ENCODE measurements at regions not wholly inside any gene's neighbourhood (a gene's known extent, or its start where the extent isn't known, plus 50 kb on each side); places are given as distances from the start of the nearest gene placed in this dataset.

DNA sequence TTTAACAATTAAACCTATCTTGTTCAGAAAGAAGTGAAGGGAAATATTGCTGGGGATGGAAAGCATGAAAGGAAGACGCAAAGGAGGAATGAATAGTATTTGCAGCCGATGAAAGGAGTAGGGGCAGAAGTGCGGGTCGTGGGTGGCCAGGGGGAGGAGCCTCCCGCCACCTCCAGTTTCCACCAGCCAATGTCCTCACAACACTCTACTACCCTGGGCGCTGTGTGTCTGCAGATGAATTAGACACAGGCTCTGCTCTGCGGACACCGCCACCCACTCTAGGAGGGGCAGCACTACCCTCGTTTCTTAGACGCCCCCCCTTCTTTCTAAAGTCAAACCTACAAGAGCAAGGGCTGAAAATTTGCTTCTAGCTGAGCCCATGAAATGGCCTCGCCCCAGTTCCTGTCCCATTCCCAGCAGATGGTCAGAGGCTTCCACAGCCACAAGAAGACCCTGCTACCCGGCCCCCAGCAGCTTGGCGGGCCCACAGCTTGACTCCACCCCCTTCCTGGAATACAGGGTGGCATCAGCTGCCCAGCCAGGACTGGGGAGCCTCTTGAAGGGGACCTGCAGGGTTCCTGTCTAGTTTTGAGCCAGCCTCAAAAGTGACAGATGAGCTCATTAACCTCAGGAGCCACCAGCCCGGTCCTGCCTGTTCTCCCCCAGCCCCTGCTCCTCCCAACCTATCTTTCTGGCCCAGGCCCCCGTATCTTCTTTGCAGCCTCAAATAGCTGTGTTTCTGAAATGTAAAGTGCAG lies 268.1 kb downstream of the BUD13 start:
- H3K4me3 ChIP-seq (ENCODE audit: low read length) = no peak overlapping the region
- TF ChIP-seq ZNF274 (IDR thresholded peaks at IDR 0.05; ENCODE audit: low read depth, low read length) = no peak

DNA sequence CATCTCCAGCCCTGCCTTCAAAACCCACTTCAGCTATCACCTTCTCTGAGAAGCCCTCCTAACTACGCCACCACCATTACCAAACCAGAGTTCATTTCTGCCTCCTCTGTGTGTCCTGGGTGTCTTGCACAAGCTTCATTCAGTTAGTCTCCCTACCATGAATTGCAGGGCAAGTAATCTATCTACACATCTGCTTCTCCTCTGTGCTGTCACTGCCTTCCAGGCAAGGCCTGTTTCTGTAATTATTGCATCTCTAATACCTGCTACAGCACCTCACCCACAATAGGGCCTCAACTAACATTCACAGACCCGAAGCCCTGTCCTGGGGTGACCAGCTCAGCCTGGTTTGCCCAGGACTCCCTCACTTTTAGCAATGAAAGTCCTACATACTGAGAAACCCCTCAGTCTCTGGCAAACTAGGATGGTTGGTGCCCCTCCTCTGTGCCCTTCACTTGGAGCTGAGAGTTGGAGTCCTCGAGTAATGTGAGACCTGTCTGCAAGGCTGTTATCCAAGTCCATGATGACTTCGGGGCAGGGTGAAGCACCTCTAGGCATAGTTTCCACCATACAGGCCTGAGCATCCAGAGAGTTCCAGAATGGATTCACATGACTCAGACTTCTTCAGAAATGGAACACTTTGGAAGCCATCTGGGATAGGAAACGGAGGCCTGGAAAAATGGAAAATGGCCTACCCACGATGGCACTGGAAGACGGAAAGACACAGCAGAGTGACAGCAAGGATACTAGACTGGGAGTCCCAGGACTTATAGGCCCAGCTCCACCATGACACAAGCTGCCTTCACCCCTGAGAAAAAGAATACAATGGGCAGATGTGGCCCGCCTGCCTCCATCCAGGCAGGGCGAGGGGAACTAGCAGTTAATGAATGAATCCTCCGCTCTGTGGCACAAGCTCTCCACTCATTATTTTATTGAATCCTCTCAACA lies 269.3 kb downstream of the BUD13 start:
- H3K4me3 ChIP-seq (ENCODE audit: low read length) = no peak overlapping the region
- TF ChIP-seq ZNF274 (IDR thresholded peaks at IDR 0.05; ENCODE audit: low read depth, low read length) = no peak

DNA sequence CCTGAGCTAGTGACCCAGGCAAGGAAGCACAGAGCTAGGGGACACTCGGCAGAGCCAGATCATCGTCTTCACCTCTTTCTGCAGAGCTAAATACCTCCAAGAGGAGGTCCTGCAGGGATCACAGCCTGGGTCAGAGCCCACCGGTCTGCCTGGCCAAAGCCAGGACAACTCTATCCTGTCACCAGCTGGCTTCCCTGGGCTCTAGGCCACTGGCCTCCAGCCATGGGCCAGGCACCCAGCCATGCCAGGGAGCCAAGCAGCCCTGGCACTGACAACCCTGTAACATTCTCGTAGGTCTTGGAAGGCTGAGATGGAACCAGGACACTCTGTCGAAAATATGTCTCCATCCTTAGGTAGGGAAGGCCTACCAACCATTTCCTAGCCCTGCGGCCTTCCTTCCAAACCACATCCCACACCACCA lies 270.1 kb downstream of the BUD13 start:
- TF ChIP-seq ZNF274 (IDR thresholded peaks at IDR 0.05; ENCODE audit: low read depth, low read length) = no peak
- H3K4me3 ChIP-seq (ENCODE audit: low read length) = no peak overlapping the region

DNA sequence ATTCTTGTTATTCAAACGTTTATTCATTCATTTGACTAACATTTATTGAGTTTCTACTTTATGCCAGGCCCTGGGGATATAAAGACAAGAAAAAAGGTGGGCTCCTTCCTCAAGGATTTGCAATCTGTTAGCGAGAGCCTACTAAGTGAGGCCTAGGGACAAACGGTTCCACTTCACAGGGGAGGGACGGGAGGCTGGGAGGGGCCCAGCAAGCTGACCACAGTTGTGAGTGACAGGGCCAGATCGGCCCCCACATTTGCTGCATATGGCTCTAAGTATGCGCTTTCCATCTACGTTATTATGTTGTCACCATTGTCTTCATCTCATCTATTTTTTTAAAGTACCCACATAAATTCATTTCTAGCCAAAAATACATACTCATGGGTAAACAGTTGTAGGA lies 271.1 kb downstream of the BUD13 start:
- no peak for TF ChIP-seq ZNF274 (IDR thresholded peaks at IDR 0.05; ENCODE audit: low read depth, low read length)
- no peak overlapping the region for H3K4me3 ChIP-seq (ENCODE audit: low read length)

- H3K4me3 ChIP-seq (ENCODE audit: low read length) = no peak overlapping the region
- no peak for TF ChIP-seq ZNF274 (IDR thresholded peaks at IDR 0.05; ENCODE audit: low read depth, low read length)
Measured at GRCh38 chr11:116500947-116501602, 271.7 kb downstream of the BUD13 start.

- H3K4me3 ChIP-seq (ENCODE audit: low read length) = no peak overlapping the region
- no peak for TF ChIP-seq ZNF274 (IDR thresholded peaks at IDR 0.05; ENCODE audit: low read depth, low read length)
Measured at GRCh38 chr11:116500026-116500946, 272.5 kb downstream of the BUD13 start.

DNA sequence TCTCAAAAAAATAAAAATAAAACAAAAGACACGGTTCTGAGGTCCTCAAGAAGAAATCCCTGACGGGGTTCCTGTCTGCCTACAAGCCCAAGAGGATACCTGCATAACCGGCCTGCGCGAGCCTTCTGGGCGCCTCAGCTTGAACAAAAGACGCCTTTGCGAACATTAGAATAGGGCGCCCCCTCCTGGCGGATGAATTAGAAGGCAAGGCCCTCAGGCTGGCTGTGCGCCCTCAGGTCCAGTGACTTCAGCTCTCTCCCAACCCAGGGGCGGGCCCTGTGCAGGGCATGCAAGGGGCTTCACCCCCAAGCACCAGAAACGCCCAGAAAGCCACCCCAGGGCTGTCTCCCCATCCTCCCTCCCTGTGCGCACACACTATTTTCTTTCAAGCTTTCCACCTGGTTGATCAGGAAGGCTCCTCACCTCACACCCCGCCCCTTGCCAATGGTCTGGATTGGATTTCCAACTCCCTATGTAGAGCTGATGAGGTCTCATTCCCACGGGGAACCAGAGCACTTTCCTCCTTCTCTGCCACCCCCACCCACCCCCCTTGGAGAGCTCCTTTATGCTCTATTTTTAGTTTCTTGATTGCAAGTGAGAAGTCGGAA lies 273.3 kb downstream of the BUD13 start:
- TF ChIP-seq ZNF274 (IDR thresholded peaks at IDR 0.05; ENCODE audit: low read depth, low read length) = no peak
- H3K4me3 ChIP-seq (ENCODE audit: low read length) = no peak overlapping the region

GRCh38 chr11:116498161-116498560 lies 274.6 kb downstream of the BUD13 start:
- no peak for TF ChIP-seq ZNF274 (IDR thresholded peaks at IDR 0.05; ENCODE audit: low read depth, low read length)

GRCh38 chr11:116492600-116492999 lies 280.2 kb downstream of the BUD13 start:
- TF ChIP-seq ZNF274 (IDR thresholded peaks at IDR 0.05; ENCODE audit: low read depth, low read length) = no peak
- H3K4me3 ChIP-seq (ENCODE audit: low read length) = no peak overlapping the region

More at GRCh38 chr11:116498161-116498560, 274.6 kb downstream of the BUD13 start:
- H3K4me3 ChIP-seq (ENCODE audit: low read length) = no peak overlapping the region

- TF ChIP-seq ZNF274 (IDR thresholded peaks at IDR 0.05; ENCODE audit: low read depth, low read length) = no peak
- H3K4me3 ChIP-seq (ENCODE audit: low read length) = no peak overlapping the region
Measured at GRCh38 chr11:116488836-116489389, 283.9 kb downstream of the BUD13 start.

DNA sequence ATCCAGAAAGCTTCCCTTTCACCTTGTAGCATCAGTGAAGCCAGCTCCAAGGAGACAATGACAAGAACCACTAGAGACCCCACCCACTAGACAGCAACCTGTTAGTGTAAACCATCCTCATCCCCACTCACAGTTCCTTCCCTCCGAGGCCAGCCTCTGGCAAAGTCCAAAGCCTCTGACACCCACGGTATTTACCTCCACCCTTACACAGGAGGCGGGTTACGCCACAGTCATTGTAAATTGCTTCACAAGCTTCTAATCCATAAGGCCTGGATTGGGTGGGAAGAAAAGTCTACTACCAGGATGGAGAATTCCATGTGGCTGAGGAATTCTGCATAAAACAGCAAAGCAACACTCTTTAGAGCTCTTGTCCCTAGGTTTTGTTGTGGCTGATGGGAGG lies 287.4 kb downstream of the BUD13 start:
- no peak for TF ChIP-seq ZNF274 (IDR thresholded peaks at IDR 0.05; ENCODE audit: low read depth, low read length)
- H3K4me3 ChIP-seq (ENCODE audit: low read length) = no peak overlapping the region

- H3K4me3 ChIP-seq (ENCODE audit: low read length) = no peak overlapping the region
- TF ChIP-seq ZNF274 (IDR thresholded peaks at IDR 0.05; ENCODE audit: low read depth, low read length) = no peak
Measured at GRCh38 chr11:116482716-116483115, 290.1 kb downstream of the BUD13 start.

Measured in GM08714 (cell line).